ENCODE measurements at regions not wholly inside any gene's neighbourhood (a gene's known extent, or its start where the extent isn't known, plus 50 kb on each side); places are given as distances from the start of the nearest gene placed in this dataset.
"Not testable (repeated sequence)": the region's sequence is repeated elsewhere in the genome, so short reads cannot be mapped to it uniquely, and the experiment has no call there.

DNA sequence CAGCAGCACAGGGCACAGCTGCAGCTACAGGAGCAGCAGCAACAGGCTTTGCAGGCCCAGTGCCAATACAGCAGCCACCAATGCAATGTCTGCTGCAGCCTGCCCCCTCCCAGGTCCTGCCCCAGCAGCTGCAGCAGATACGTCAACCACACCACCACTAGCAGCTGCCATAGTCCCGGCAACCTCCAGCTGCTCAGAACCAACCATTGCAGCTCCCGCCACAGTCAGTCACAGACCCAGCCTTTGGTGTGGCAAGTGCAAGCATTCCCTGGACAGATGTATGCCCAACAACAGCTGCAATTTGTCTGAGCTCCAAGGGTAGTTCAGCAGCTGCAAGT is 53.3 kb upstream of the TUBA3E start:
- Mint-ChIP-seq H3K4me3 (no peak overlapping the region), H3K4me1 (peaks cover 0 to 2% (median 0%) of the 10 kb centered on the region in 7 donors), H3K27me3 (peaks cover 31 to 49% (median 46%) of the 10 kb centered on the region in 5 donors), H3K36me3 (no peaks in the 10 kb centered on the region), H3K27ac (no peak overlapping the region), H3K9me3 (no peaks in the 10 kb centered on the region)
- H3K4me1 ChIP-seq (ENCODE audit: control insufficient read depth in 2 of 2, insufficient read depth in 2 of 2, low read length in 2 of 2): no peaks in the 10 kb centered on the region
- DNase-seq: no peak
- intact Hi-C loops (cut with micrococcal nuclease): no loop called here
- H3K36me3 ChIP-seq (ENCODE audit: control insufficient read depth in 2 of 3, insufficient read depth in 3 of 3, low read length in 3 of 3): no peaks in the 10 kb centered on the region
- ChIA-PET CTCF (no interaction called here), POLR2A (no interaction called here)
- no peak overlapping the region for H3K4me3 ChIP-seq (ENCODE audit: low read length)
- no peaks in the 10 kb centered on the region for H3K9me3 ChIP-seq (ENCODE audit: control insufficient read depth in 2 of 3, low read length in 3 of 3)
- no peaks in the 10 kb centered on the region for H3K27me3 ChIP-seq (ENCODE audit: control insufficient read depth in 2 of 2, insufficient read depth in 2 of 2, low read length in 2 of 2)
- no peak for ATAC-seq
- H3K27ac ChIP-seq (ENCODE audit: low read depth, low read length): no peak overlapping the region

DNA sequence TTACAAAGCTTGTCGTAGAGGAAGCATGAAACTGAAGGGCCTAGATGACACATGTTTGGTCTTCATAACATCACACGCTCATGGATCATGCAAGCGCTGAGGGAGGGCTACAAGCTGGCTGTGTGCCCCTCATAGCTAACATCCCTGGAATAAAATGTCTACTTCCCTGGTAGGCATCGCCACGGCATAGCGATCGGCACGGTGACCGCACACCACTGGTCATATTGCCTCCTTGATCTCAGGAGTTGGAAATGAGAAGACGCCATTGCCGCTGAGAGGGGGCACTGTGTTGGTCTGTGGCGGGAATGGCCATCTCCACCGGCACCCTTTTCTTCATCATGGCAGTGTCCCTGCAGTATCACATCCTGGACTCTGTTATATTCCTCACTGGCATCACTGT is 50.1 kb upstream of the TUBA3E start:
- H3K36me3 ChIP-seq (ENCODE audit: control insufficient read depth in 2 of 3, insufficient read depth in 3 of 3, low read length in 3 of 3); H3K4me1 Mint-ChIP-seq; H3K9me3 ChIP-seq (ENCODE audit: control insufficient read depth in 2 of 3, low read length in 3 of 3); H3K27ac ChIP-seq (ENCODE audit: low read depth, low read length); H3K27me3 ChIP-seq (ENCODE audit: control insufficient read depth in 2 of 2, insufficient read depth in 2 of 2, low read length in 2 of 2); H3K4me3 Mint-ChIP-seq; CTCF ChIA-PET; ATAC-seq; intact Hi-C loops (cut with micrococcal nuclease); H3K27ac Mint-ChIP-seq; H3K4me1 ChIP-seq (ENCODE audit: control insufficient read depth in 2 of 2, insufficient read depth in 2 of 2, low read length in 2 of 2); DNase-seq; H3K36me3 Mint-ChIP-seq; H3K9me3 Mint-ChIP-seq; H3K4me3 ChIP-seq (ENCODE audit: low read length); POLR2A ChIA-PET: not testable (repeated sequence)
- peaks cover 28 to 54% (median 45%) of the 10 kb centered on the region in 5 donors for H3K27me3 Mint-ChIP-seq
